Mesendoderm (in vitro differentiated cells): ENCODE measurements at regions not wholly inside any gene's neighbourhood (a gene's known extent, or its start where the extent isn't known, plus 50 kb on each side); places are given as distances from the start of the nearest gene placed in this dataset.

Experiments used
- DNase-seq: peaks from one replicate; pipeline ENCODE4 v3.0.0; 2013
- H2AK5ac ChIP-seq: 2 replicates; pipeline ENCODE4 v1.6.1; 2013; ENCODE audit warnings: low read length, inconsistent platforms
- H2BK120ac ChIP-seq: 2 replicates; pipeline ENCODE4 v1.6.1; 2013; ENCODE audit warnings: low read depth, mild to moderate bottlenecking, low read length, moderate library complexity, mixed read lengths
- H2BK15ac ChIP-seq: replicated peaks from 2 replicates; pipeline ENCODE4 v1.6.1; 2013; ENCODE audit warnings: low read depth, mild to moderate bottlenecking, moderate library complexity
- H2BK5ac ChIP-seq: 2 replicates; pipeline ENCODE4 v1.6.1; 2013; ENCODE audit warnings: low read length, inconsistent platforms
- H3K18ac ChIP-seq: 2 replicates; pipeline ENCODE4 v1.6.1; 2013; ENCODE audit warnings: mild to moderate bottlenecking, low read length, mixed read lengths
- H3K23ac ChIP-seq: one replicate; pipeline ENCODE4 v1.6.1; 2013; ENCODE audit warnings: low read length
- H3K27ac ChIP-seq: 2 replicates; pipeline ENCODE4 v1.5.1; 2013; ENCODE audit warnings: low read depth, mild to moderate bottlenecking, inconsistent platforms, low read length, moderate library complexity
- H3K27me3 ChIP-seq: 2 replicates; pipeline ENCODE4 v1.6.1; 2013; ENCODE audit warnings: low read length, control low read depth, mild to moderate bottlenecking, inconsistent platforms; ENCODE audit not compliant: insufficient read depth, poor library complexity
- H3K36me3 ChIP-seq: 2 replicates; pipeline ENCODE4 v1.6.1; 2013; ENCODE audit warnings: low read length, inconsistent platforms; ENCODE audit not compliant: control insufficient read depth, insufficient read depth
- H3K4ac ChIP-seq: one replicate; pipeline ENCODE4 v1.6.1; 2013; ENCODE audit warnings: low read depth, mild to moderate bottlenecking, low read length, moderate library complexity
- H3K4me1 ChIP-seq: 2 replicates; pipeline ENCODE4 v1.6.1; 2013; ENCODE audit warnings: low read depth, low read length, inconsistent platforms; ENCODE audit not compliant: control insufficient read depth
- H3K4me2 ChIP-seq: 2 replicates; pipeline ENCODE4 v1.6.1; 2013; ENCODE audit warnings: low read length
- H3K4me3 ChIP-seq: 2 replicates; pipeline ENCODE4 v1.5.1; 2013; ENCODE audit warnings: mild to moderate bottlenecking, low read length
- H3K56ac ChIP-seq: one replicate; pipeline ENCODE4 v1.6.1; 2013; ENCODE audit warnings: low read length
- H3K79me1 ChIP-seq: 2 replicates; pipeline ENCODE4 v1.6.1; 2013; ENCODE audit warnings: low read length, inconsistent platforms
- H3K79me2 ChIP-seq: 2 replicates; pipeline ENCODE4 v1.6.1; 2013; ENCODE audit warnings: mild to moderate bottlenecking, low read length; ENCODE audit not compliant: control insufficient read depth, insufficient read depth
- H3K9ac ChIP-seq: 2 replicates; pipeline ENCODE4 v1.6.1; 2013; ENCODE audit warnings: low read length, inconsistent platforms
- H4K5ac ChIP-seq: one replicate; pipeline ENCODE4 v1.6.1; 2013; ENCODE audit warnings: low read length
- H4K8ac ChIP-seq: one replicate; pipeline ENCODE4 v1.6.1; 2013; ENCODE audit warnings: low read depth, mild to moderate bottlenecking, control low read depth, low read length, moderate library complexity
- WGBS: extraction: QIAGEN DNeasy Blood & Tissue Kit; methylation state at CpG from one replicate; pipeline ENCODE4 v1.1.7; 2013; ENCODE audit warnings: low lambda C conversion rate, missing lambda C conversion rate; ENCODE audit not compliant: insufficient coverage; ENCODE audit errors: extremely low coverage; 5-methylcytosine and 5-hydroxymethylcytosine counted together

- Histone ChIP-seq H3K18ac (no peak overlapping the region), H3K56ac (no peak overlapping the region), H2BK15ac (no peak overlapping the region), H3K4ac (no peak overlapping the region), H2AK5ac (no peak overlapping the region), H3K79me1 (no peaks in the 10 kb centered on the region), H4K5ac (no peak overlapping the region), H4K8ac (no peak overlapping the region), H3K4me3 (no peak overlapping the region), H2BK120ac (no peak overlapping the region), H3K9ac (no peak overlapping the region), H3K4me2 (no peak overlapping the region), H3K36me3 (no peaks in the 10 kb centered on the region), H3K27ac (no peak overlapping the region), H3K23ac (no peak overlapping the region), H2BK5ac (no peak overlapping the region), H3K79me2 (no peaks in the 10 kb centered on the region), H3K4me1 (no peaks in the 10 kb centered on the region), H3K27me3 (no peaks in the 10 kb centered on the region)
- WGBS, result no CpG with 5 or more reads among the region's 2 CpGs
- no peak for DNase-seq
Observed at GRCh38 chr20:4095639-4096038, 53.0 kb upstream of the SMOX start.

GRCh38 chr20:4091490-4092479, 56.8 kb upstream of the SMOX start:
- Histone ChIP-seq H4K5ac (no peak overlapping the region), H4K8ac (no peak overlapping the region), H2BK120ac (no peak overlapping the region), H2AK5ac (no peak overlapping the region), H3K27ac (no peak overlapping the region), H2BK5ac (no peak overlapping the region), H3K79me1 (no peaks in the 10 kb centered on the region), H3K4ac (no peak overlapping the region), H3K4me1 (no peaks in the 10 kb centered on the region), H3K56ac (no peak overlapping the region), H3K23ac (no peak overlapping the region), H3K27me3 (no peaks in the 10 kb centered on the region), H3K18ac (no peak overlapping the region), H3K4me2 (no peak overlapping the region), H2BK15ac (no peak overlapping the region), H3K4me3 (no peak overlapping the region), H3K79me2 (no peaks in the 10 kb centered on the region), H3K9ac (no peak overlapping the region), H3K36me3 (no peaks in the 10 kb centered on the region)
- no CpG with 5 or more reads among the region's 24 CpGs for WGBS
- peak; percentile 84 for DNase-seq

GRCh38 chr20:4090756-4091489, 57.7 kb upstream of the SMOX start:
- DNase-seq, result peak; percentile 62
- H3K79me1 ChIP-seq, result no peaks in the 10 kb centered on the region
- H3K23ac ChIP-seq, result no peak overlapping the region
- H3K79me2 ChIP-seq, result no peaks in the 10 kb centered on the region
- H4K8ac ChIP-seq, result no peak overlapping the region
- no peak overlapping the region for H3K4ac ChIP-seq
- H2BK15ac ChIP-seq, result no peak overlapping the region
- no CpG with 5 or more reads among the region's 6 CpGs for WGBS
- H2BK120ac ChIP-seq, result no peak overlapping the region
- H4K5ac ChIP-seq, result no peak overlapping the region
- H3K4me1 ChIP-seq, result peaks cover 4% of the 10 kb centered on the region
- H2AK5ac ChIP-seq, result no peak overlapping the region
- H3K27me3 ChIP-seq, result no peaks in the 10 kb centered on the region
- H3K27ac ChIP-seq, result no peak overlapping the region
- H3K36me3 ChIP-seq, result no peaks in the 10 kb centered on the region
- H3K56ac ChIP-seq, result no peak overlapping the region
- no peak overlapping the region for H3K9ac ChIP-seq
- H3K18ac ChIP-seq, result no peak overlapping the region
- no peak overlapping the region for H2BK5ac ChIP-seq
- no peak overlapping the region for H3K4me3 ChIP-seq
- H3K4me2 ChIP-seq, result no peak overlapping the region

- Histone ChIP-seq H3K18ac (no peak overlapping the region), H3K27me3 (no peaks in the 10 kb centered on the region), H2AK5ac (no peak overlapping the region), H2BK120ac (no peak overlapping the region), H2BK15ac (no peak overlapping the region), H2BK5ac (no peak overlapping the region), H3K4me1 (peaks cover 4% of the 10 kb centered on the region), H3K4me3 (no peak overlapping the region), H4K5ac (no peak overlapping the region), H3K36me3 (no peaks in the 10 kb centered on the region), H3K23ac (no peak overlapping the region), H3K4ac (no peak overlapping the region), H3K79me1 (no peaks in the 10 kb centered on the region), H3K9ac (no peak overlapping the region), H3K27ac (no peak overlapping the region), H4K8ac (no peak overlapping the region), H3K4me2 (no peak overlapping the region), H3K56ac (no peak overlapping the region), H3K79me2 (no peaks in the 10 kb centered on the region)
- no peak for DNase-seq
- WGBS, result no CpG with 5 or more reads among the region's 11 CpGs
Observed at GRCh38 chr20:4089756-4090487, 58.7 kb upstream of the SMOX start.

- Histone ChIP-seq H2BK15ac (no peak overlapping the region), H3K4me3 (no peak overlapping the region), H3K4ac (no peak overlapping the region), H3K79me1 (no peaks in the 10 kb centered on the region), H3K27me3 (no peaks in the 10 kb centered on the region), H3K23ac (no peak overlapping the region), H3K79me2 (no peaks in the 10 kb centered on the region), H2BK120ac (no peak overlapping the region), H2AK5ac (no peak overlapping the region), H3K18ac (no peak overlapping the region), H4K5ac (no peak overlapping the region), H3K56ac (peak overlapping the region; percentile 32), H3K9ac (no peak overlapping the region), H2BK5ac (no peak overlapping the region), H3K4me2 (no peak overlapping the region), H3K4me1 (peaks cover 4% of the 10 kb centered on the region), H3K27ac (no peak overlapping the region), H3K36me3 (no peaks in the 10 kb centered on the region), H4K8ac (no peak overlapping the region)
- DNase-seq, result no peak
- no CpG with 5 or more reads among the region's 4 CpGs for WGBS
Observed at GRCh38 chr20:4088766-4089165, 59.9 kb upstream of the SMOX start.
